ENCODE measurements at regions not wholly inside any gene's neighbourhood (a gene's known extent, or its start where the extent isn't known, plus 50 kb on each side); places are given as distances from the start of the nearest gene placed in this dataset.

GRCh38 chr3:107884719-107885460 is 205.9 kb downstream of the CD47 start:
- TF ChIP-seq CTCF (IDR thresholded peaks at IDR 0.05) (no peak), POLR2A (IDR thresholded peaks at IDR 0.05) (no peak)

All from body of pancreas (tissue), 4 donors.